ES-I3 (cell line): ENCODE measurements at regions not wholly inside any gene's neighbourhood (a gene's known extent, or its start where the extent isn't known, plus 50 kb on each side); places are given as distances from the start of the nearest gene placed in this dataset.

ENCODE experiments used
- H3K36me3 ChIP-seq: 2 replicates; pipeline ENCODE4 v1.6.1; 2013; ENCODE audit warnings: mild to moderate bottlenecking, low read length, control low read depth, moderate library complexity; ENCODE audit not compliant: insufficient read depth
- H3K4me1 ChIP-seq: 2 replicates; pipeline ENCODE4 v1.6.1; 2013; ENCODE audit warnings: mild to moderate bottlenecking, control low read depth, low read length; ENCODE audit not compliant: insufficient read depth
- H3K9ac ChIP-seq: 2 replicates; pipeline ENCODE4 v1.6.1; 2013; ENCODE audit warnings: low read depth, mild to moderate bottlenecking, low read length, moderate library complexity
- H3K9me3 ChIP-seq: 2 replicates; pipeline ENCODE4 v1.6.1; 2013; ENCODE audit warnings: mild to moderate bottlenecking, low read length, moderate library complexity; ENCODE audit not compliant: control insufficient read depth, insufficient read depth

- no peak overlapping the region for H3K9ac ChIP-seq
- H3K4me1 ChIP-seq: no peaks in the 10 kb centered on the region; the same call in 1 of the 2 replicates
- no peaks in the 10 kb centered on the region; the same call in 1 of the 2 replicates for H3K9me3 ChIP-seq
- H3K36me3 ChIP-seq: peaks cover 14% of the 10 kb centered on the region; the same call in 1 of the 2 replicates
These were observed 231.0 kb downstream of the GLI2 start for GRCh38 chr2:120966510-120967254.

- Histone ChIP-seq H3K36me3 (peaks cover 16% of the 10 kb centered on the region), H3K9ac (no peak overlapping the region), H3K9me3 (no peaks in the 10 kb centered on the region; the same call in 1 of the 2 replicates), H3K4me1 (no peaks in the 10 kb centered on the region; the same call in 1 of the 2 replicates)
These were observed 232.8 kb downstream of the GLI2 start for GRCh38 chr2:120968307-120969015.

- Histone ChIP-seq H3K4me1 (no peaks in the 10 kb centered on the region), H3K9me3 (no peaks in the 10 kb centered on the region; the same call in 1 of the 2 replicates), H3K36me3 (peaks cover 16% of the 10 kb centered on the region), H3K9ac (no peak overlapping the region)
These were observed 234.1 kb downstream of the GLI2 start for GRCh38 chr2:120969613-120970355.

GRCh38 chr2:120971866-120972265 is 236.2 kb downstream of the GLI2 start:
- Histone ChIP-seq H3K4me1 (no peaks in the 10 kb centered on the region), H3K36me3 (peaks cover 16% of the 10 kb centered on the region), H3K9ac (no peak overlapping the region), H3K9me3 (no peaks in the 10 kb centered on the region; the same call in 1 of the 2 replicates)

- no peak overlapping the region for H3K9ac ChIP-seq
- no peaks in the 10 kb centered on the region for H3K4me1 ChIP-seq
- H3K36me3 ChIP-seq: peaks cover 16% of the 10 kb centered on the region
- no peaks in the 10 kb centered on the region; the same call in 1 of the 2 replicates for H3K9me3 ChIP-seq
These were observed 236.6 kb downstream of the GLI2 start for GRCh38 chr2:120972286-120972685.

GRCh38 chr2:120973196-120973595 is 237.5 kb downstream of the GLI2 start:
- peaks cover 16% of the 10 kb centered on the region for H3K36me3 ChIP-seq
- no peak overlapping the region for H3K9ac ChIP-seq
- no peaks in the 10 kb centered on the region for H3K4me1 ChIP-seq
- H3K9me3 ChIP-seq: no peaks in the 10 kb centered on the region

- no peaks in the 10 kb centered on the region for H3K9me3 ChIP-seq
- no peaks in the 10 kb centered on the region for H3K4me1 ChIP-seq
- H3K36me3 ChIP-seq: peaks cover 10% of the 10 kb centered on the region
- H3K9ac ChIP-seq: no peak overlapping the region
These were observed 239.3 kb downstream of the GLI2 start for GRCh38 chr2:120974950-120975349.

- Histone ChIP-seq H3K9me3 (no peaks in the 10 kb centered on the region), H3K36me3 (peaks cover 6% of the 10 kb centered on the region), H3K9ac (no peak overlapping the region), H3K4me1 (no peaks in the 10 kb centered on the region)
These were observed 241.0 kb downstream of the GLI2 start for GRCh38 chr2:120976501-120977307.

- Histone ChIP-seq H3K9ac (no peak overlapping the region), H3K4me1 (no peaks in the 10 kb centered on the region), H3K9me3 (no peaks in the 10 kb centered on the region), H3K36me3 (peaks cover 5% of the 10 kb centered on the region; the same call in 1 of the 2 replicates)
These were observed 242.1 kb downstream of the GLI2 start for GRCh38 chr2:120977582-120978358.

GRCh38 chr2:120978359-120979050 is 242.8 kb downstream of the GLI2 start:
- Histone ChIP-seq H3K9ac (no peak overlapping the region), H3K9me3 (no peaks in the 10 kb centered on the region), H3K36me3 (peaks cover 4% of the 10 kb centered on the region; the same call in 1 of the 2 replicates), H3K4me1 (no peaks in the 10 kb centered on the region)

- Histone ChIP-seq H3K36me3 (peaks cover 4% of the 10 kb centered on the region; the same call in 1 of the 2 replicates), H3K9ac (no peak overlapping the region), H3K9me3 (no peaks in the 10 kb centered on the region), H3K4me1 (no peaks in the 10 kb centered on the region)
These were observed 243.7 kb downstream of the GLI2 start for GRCh38 chr2:120979398-120979797.

GRCh38 chr2:120979921-120980320 is 244.3 kb downstream of the GLI2 start:
- Histone ChIP-seq H3K4me1 (no peaks in the 10 kb centered on the region), H3K9me3 (no peaks in the 10 kb centered on the region), H3K9ac (no peak overlapping the region), H3K36me3 (peaks cover 4% of the 10 kb centered on the region; the same call in 1 of the 2 replicates)

- no peaks in the 10 kb centered on the region for H3K9me3 ChIP-seq
- no peaks in the 10 kb centered on the region for H3K4me1 ChIP-seq
- H3K36me3 ChIP-seq: peaks cover 4% of the 10 kb centered on the region; the same call in 1 of the 2 replicates
- no peak overlapping the region for H3K9ac ChIP-seq
These were observed 245.8 kb downstream of the GLI2 start for GRCh38 chr2:120981443-120981842.
